ENCODE measurements at regions not wholly inside any gene's neighbourhood (a gene's known extent, or its start where the extent isn't known, plus 50 kb on each side); places are given as distances from the start of the nearest gene placed in this dataset.
"Not testable (repeated sequence)": the region's sequence is repeated elsewhere in the genome, so short reads cannot be mapped to it uniquely, and the experiment has no call there.

DNA sequence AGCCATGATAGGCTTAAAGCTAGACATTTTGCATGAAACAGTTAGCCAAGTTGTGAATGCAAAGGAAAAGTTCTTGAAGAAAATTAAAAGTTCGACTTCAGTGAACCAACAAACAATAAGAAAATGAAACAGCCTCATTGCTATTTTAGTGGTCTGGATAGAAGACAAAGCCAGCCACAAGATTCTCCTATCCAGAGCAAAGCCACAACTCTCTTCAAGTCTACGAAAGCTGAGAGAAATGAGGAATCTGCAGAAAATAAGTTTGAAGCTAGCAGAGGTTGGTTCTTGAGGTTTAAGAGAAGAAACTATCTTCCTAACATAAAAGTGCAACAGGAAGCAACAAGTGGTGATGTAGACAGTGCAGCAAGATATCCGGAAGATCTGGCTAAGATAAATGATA is 271.4 kb upstream of the GRM3 start:
- no peak for DNase-seq (ENCODE audit: low spot score)

DNA sequence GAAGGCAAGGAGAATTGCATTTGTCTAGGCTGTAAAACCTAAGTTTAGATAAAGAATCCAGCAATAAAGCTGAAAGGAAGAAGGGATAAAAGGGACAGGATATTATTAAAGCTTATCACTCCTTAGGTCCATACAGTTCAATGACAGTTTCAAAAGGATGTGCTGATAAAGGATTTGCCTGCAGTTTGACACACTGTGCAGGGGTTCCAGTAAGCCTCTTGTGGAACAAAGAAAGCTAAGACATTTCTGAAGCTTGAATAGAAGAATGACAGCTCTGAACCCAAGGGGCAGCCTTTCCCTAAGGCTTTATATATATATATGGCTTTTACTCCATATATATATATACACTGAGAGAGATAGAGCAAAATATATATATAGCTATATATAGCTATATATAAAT is 276.8 kb upstream of the GRM3 start:
- DNase-seq (ENCODE audit: low spot score): no peak

DNA sequence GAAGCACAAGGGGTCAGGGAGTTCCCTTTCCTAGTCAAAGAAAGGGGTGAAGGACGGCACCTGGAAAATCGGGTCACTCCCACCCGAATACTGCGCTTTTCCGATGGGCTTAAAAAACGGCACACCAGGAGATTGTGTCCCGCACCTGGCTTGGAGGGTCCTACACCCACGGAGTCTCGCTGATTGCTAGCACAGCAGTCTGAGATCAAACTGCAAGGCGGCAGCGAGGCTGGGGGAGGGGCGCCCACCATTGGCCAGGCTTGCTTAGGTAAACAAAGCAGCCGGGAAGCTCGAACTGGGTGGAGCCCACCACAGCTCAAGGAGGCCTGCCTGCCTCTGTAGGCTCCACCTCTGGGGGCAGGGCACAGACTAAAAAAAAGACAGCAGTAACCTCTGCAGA is 303.3 kb upstream of the GRM3 start:
- not testable (repeated sequence) for DNase-seq (ENCODE audit: low spot score)

DNA sequence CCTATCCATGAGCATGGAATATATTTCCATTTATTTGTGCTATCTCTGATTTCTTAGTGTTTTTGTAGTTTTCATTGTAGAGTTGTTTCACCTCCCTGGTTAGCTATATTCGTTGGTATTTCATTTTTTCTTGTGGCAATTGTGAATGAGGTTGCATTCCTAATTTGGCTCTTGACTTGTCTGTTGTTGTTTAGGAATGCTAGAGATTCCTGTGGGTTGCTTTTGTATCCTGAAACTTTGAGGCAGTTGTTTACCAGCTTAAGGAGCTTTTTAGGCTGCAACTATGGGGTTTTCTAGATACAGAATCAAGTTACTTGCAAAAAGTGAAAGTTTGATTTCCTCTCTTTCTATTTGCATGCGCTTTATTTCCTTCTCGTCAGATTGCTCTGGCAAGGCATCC is 304.7 kb upstream of the GRM3 start:
- DNase-seq (ENCODE audit: low spot score): no peak

DNA sequence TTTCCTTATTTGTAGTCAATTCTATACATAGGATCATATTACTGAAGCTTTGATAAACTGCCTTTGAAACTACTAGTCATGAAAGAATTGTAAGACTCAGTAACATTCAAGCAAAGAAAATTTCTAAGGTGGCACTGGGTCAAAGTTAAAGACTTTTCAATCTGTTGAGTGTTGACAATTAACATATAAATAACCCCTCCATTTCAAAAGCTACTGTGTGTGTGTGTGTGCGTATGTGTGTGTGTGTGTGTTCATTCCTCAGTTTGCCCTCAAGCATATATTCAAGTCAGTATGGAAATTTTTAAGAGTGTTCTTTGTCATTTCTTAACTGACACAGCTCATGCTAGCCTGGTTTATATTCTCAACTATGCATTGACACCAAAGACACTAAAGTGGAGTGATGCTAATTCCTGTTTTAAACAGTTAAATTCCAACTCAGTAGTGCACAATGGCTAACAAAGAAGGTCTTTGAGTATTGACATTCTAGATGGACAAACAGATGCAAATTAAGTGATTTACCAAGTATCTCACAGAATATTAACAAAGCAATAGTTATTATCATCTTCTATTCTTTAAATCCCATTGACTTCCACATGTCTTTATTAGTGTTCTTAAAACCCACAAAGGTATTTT is 314.8 kb upstream of the GRM3 start:
- DNase-seq (ENCODE audit: low spot score): no peak

DNA sequence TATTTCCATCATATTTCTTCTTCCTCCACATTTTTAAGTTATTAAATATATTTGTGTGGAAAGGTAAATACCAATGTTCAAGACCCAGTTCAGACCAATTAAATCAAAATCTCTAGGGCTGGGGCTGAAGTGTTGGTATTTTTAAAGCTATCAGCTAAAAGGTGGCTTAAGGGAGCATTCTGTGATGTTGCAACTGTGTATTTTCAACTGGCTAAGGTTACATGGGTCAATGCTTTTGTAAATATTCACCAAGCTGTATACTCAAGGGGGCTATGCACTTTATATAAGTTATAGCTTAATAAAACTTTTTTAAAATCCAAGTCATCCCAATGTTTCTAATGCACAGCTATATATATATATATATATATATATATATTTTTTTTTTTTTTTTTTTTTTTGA is 316.9 kb upstream of the GRM3 start:
- DNase-seq (ENCODE audit: low spot score): no peak

DNA sequence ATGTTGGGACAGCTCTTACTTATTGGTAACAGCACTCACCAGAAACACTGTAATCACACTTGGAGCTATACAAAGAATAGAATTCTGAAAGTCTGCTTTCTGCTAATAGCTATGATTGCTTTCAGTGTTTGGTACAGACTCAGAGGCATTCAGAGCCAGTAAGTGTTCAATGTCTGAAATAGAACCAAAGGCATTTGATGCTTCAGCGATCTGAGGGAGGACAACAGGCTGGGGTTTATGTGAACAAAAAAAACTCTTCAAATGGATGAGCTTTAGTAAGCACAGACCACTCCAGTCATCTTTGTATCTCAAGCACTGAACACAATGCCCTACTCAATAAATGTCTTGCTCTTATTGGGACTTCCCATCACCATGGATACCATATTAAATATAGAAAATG is 322.8 kb upstream of the GRM3 start:
- no peak for DNase-seq (ENCODE audit: low spot score)

DNA sequence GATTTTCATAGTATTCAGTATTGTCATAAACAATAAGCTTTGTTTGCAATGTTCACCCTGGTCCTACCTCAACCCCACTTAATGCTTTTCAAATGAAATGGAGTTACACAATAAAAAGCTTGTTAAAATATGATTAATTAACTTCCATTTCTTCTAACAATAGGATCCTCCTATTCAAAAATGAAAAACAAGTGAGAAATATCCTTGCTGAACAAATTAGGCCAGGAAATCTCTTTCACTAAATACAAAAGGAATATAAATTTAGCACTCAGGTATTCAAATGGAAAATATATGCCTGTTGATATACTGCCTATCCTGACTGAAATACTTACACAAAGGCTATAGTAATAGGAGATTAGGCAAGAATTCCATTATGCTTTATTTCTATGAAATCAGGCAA is 323.4 kb upstream of the GRM3 start:
- no peak for DNase-seq (ENCODE audit: low spot score)

DNA sequence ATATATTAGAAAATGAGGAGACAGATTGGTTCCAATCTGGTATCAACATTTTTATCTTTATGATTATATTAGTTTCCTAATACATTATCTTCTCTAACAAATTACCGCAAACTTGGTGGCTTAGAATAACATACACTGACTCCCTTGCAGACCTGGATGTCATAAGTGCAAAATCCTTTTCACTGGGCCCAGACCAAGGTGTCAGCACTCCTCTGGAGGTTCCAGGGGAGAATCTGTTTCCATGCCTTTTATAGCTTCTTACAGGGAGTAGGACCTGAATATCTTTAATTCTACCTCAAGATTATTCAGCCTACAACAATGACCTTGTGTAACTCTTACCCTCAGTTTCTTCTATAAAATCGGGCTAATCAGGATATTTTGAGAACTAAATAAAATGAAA is 329.9 kb upstream of the GRM3 start:
- DNase-seq (ENCODE audit: low spot score): no peak

DNA sequence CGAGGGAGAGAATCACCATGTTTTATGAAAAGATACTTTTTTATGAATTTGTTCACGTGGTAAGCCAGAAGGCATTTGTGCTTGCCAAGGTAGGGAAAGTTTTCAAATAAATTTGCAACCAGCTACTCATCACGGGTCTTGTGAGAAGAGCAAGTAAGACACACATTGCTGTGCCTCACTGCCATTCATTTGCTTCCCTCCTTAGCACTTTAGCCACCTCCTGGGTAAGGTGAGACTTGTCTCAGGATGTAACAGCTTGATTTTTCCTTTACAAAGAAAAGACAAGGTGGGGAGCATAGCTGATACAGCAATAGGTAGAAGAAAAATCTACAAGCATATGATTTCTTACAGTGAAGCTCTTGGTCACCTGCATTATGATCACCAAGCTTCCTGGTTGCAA is 342.4 kb upstream of the GRM3 start:
- no peak for DNase-seq (ENCODE audit: low spot score)

DNA sequence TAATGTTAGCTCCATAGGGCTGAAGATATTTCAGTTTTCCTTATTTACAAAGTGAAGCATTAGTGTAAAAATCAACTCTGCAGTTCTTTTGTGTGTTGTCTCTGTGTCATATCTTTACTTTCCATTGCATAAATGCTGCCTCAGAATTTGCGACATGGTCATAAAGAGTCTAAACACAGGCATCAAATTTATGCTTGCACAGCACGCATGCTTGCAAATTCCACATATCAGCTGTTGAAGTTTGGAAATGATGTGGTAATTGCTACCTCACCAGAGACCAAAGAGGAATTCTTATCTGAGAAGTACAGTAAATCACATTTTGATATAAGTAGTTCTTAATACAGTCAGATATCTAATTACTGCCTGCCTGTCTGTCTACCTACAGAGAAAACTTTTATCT is 348.2 kb upstream of the GRM3 start:
- no peak for DNase-seq (ENCODE audit: low spot score)

DNA sequence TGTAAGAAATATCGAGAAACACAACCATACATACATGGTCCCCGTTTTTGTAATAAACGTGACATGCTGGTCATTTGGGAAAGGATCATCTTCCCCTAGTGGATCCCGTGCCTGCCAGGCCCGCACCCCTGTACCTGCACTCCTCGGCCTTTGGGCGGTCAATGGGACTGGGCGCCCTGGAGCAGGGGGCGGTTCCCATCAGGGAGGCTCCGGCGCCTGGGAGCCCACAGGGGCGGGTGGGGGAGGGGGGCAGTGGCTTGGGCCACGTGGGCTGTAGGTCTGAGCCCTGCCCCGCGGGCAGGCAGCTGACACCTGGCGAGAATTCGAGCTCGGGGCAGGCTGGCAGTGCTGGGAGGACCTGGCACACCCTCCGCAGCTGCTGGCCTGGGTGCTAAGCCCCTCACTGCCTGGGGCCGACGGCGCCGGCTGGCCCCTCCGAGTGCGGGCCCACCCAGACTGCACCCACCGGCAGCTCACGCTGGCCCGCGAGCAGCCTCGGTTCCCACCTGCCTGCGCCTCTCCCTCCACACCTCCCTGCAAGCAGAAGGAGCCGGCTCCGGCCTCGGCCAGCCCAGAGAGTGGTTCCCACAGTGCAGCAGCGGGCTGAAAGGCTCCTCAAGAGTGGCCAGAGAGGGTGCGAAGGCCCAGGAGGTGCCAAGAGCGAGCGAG is 361.6 kb upstream of the GRM3 start:
- no peak for DNase-seq (ENCODE audit: low spot score)

DNA sequence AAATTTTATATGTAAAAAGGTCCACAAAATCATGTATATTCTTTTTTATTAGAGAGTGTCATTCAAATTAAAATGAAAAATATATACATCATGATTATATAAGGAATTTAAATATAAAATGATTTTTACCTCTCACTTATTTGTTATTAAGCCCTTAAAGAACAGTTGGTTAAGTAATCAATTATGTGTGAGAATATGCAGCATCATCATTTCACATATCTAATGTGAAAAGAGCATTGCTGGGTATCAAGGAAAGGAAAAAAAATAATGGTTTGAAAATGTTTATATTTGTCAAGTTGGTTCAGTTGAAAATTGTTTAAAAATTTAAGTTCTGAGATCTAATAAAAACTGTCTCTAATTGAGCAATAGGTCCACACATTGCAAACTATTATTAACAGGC is 363.6 kb upstream of the GRM3 start:
- no peak for DNase-seq (ENCODE audit: low spot score)

DNA sequence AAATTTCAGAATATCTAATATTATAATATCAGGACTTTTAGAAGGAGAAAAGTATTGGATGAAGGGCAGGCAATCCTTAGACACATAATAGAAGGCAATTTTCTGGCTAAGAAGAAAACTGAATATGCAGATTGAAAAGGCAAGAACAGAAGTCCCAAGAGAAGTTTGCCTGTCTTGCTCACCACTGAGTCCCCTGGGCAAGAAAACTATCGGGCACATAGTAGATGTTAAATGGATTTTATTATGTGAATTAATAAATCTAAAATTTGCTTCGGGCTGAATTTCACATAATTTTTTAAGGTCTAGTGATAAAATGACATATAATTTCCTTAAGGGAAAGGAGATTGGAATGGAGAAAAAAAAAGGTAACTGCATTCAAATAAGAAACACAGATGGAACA is 380.9 kb upstream of the GRM3 start:
- DNase-seq (ENCODE audit: low spot score): no peak

DNA sequence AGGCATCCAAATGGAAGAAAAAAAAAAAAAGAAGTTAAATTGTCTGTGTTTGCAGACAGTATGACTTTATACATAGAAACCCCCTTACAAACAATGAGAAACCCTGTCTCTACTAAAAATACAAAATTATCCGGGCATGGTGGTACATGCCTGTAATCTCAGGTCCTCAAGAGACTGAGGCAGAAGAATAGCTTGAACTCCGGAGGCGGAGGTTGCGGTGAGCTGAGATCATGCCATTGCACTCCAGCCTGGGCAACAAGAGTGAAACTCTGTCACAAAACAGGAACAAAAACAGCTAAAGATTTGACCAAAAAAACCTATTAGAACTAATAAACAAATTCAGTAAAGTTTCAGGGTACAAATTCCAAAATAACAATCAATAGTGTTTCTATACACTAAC is 385.8 kb upstream of the GRM3 start:
- no peak for DNase-seq (ENCODE audit: low spot score)

DNA sequence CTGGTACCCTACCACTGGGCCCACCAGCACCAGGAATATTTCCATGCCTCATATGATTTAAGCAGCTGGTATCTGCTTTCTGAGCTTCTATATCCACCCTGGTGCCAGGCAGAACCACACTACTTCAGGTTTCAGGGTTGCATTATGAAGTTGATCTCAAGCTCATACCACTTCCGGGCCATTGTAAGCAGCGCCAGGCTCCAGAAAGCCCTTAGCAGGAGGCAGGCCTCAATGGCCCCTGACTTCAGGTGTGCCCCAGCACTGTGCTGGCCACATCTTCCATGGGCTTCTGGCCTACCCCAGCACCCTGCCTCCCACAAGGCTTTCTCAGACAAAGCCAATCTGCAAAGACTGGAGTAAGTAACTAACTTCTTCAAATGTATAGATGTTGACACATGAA is 391.3 kb upstream of the GRM3 start:
- DNase-seq (ENCODE audit: low spot score): no peak

DNA sequence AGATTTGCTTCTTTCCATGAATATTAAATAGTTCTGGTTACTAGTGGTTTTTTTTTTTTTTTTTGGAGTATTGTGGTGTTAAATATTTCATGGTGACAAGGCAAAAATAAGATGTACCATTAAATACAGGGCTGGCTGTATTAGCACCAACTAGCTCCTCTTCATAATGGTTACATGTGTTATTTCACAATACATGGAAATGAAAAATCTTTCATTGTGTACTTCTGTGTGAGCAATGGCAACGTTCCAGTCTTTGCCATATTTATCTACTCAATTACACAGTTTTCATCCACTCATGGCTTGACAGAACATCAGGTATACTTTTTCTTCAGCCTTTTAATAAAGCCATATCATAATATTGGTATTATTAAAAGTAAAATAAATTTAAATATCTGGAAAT is 394.7 kb upstream of the GRM3 start:
- no peak for DNase-seq (ENCODE audit: low spot score)

DNA sequence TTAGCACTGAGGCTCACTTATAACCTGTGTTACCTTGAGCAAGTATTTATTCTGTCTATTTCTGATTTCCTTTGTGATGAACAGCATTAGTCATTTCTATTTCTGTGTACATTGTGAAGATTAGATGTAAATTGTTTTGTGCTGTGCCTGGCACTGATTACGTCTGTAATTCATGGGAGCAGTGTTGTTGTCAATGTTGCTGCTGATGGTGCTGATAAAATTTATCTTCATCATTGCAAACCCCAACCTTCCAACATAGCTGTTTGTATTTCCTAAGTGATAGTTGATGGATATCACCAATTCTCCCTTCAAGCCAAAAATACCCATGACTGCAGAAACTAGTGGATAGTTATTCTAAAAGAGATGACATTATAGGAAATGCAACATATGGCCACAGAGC is 400.5 kb upstream of the GRM3 start:
- DNase-seq (ENCODE audit: low spot score): no peak

DNA sequence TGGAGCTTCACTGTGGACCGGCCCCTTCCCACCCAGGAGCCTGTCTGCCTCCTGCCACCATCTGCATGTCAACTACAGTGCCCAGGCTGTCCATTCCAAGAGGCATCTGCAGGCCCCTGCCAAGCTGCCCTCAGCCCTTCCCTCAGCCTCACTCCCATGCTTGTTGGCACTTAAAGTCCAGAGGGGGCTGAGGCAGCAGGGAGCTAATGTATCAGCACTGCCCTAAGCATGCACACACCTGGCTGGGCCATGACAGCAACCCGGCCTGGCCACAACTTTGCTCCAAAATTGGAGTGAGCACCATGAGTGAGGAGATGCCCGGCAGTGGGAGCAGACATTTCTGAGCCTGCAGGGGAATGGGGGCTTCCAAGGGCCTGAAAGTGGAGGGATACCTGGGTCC is 417.5 kb upstream of the GRM3 start:
- DNase-seq (ENCODE audit: low spot score): no peak

DNA sequence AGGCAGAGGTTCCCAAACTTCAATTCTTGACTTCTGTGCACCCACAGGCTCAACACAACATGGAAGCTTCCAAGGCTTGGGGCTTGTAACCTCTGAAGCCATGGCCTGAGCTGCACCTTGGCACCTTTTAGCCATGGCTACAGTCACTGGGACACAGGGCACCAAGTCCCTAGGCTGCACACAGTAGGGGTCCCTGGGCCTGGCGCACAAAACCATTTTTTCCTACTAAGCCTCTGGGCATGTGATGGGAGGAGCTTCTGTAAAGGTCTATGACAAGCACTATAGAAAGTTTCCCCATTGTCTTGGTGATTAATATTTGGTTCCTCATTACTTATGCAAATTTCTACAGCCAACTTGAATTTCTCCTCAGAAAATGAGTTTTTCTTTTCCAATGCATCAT is 420.9 kb upstream of the GRM3 start:
- no peak for DNase-seq (ENCODE audit: low spot score)

DNA sequence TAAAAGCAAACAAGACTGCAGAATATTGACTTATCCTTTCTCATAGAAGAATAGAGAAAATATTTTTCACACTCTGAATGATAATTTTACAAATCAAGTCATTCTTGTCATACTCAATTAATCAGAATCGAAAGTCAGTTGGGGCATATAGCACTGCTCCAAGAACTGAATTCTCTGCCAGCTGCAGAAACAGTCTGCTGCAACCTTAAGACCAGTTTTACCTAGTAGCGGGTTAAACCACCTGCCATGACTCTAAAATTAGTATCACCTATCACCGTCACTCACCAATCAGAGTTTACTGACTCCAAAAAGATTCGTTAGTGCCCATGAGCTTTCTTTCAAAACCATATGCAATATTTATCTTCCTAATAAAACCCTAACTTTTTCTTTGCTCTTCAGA is 429.0 kb upstream of the GRM3 start:
- DNase-seq (ENCODE audit: low spot score): no peak

DNA sequence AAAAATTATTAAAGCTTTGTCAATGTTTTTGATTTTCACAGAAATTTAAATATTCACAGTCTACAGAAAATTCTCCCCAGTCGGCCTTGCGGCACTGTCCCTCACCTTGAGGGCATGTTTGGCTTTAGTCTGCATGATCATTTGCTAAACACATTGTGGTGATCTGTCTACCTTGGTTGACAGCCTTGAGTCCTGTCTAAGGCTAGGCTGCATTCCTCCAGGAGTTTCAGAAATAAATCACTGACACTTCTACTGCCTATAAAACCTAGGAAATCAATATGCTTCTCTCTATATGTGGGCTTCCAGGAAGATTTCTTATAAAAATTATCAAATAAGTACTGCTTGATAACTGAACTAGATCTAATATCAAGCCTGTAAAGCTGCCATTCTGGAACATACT is 430.7 kb upstream of the GRM3 start:
- no peak for DNase-seq (ENCODE audit: low spot score)

DNA sequence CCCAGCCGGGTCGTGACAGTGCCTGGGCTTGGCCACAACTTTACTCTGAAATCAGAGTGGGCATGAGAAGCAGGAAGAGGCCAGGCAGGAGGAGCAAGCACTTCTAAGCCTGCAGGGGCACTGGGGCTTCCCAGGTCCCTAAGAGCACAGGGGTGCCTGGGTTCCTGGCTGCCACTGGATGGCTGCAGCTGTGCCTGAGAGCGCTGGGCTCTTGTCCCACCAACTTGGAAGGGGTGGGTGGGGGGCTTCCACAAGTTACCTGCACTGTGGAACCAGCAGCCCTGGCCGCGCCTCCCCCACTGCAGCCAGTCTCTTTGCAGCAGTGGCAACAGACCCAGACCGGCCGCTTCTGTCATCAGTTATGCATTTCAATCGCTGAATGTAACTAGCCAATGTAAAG is 434.7 kb upstream of the GRM3 start:
- no peak for DNase-seq (ENCODE audit: low spot score)

DNA sequence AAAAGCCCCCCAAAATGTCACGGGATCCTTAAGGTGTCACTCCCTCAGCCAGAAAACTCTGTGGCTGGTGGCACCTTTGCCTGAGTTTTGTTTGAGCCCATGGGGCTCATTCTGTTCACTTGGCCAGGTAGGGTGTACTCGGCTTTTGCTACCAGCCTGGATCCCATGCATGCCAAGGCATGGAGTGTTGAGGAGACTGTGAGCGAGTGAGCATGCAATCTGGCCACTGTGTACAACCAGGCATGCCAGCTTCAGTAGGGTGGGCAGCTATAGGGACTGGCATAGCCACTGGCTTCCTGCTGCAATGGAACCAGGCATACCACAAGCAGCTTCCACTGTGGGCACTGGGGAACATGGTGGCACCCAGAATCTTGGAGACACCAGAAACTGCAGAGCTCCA is 436.0 kb upstream of the GRM3 start:
- no peak for DNase-seq (ENCODE audit: low spot score)

DNA sequence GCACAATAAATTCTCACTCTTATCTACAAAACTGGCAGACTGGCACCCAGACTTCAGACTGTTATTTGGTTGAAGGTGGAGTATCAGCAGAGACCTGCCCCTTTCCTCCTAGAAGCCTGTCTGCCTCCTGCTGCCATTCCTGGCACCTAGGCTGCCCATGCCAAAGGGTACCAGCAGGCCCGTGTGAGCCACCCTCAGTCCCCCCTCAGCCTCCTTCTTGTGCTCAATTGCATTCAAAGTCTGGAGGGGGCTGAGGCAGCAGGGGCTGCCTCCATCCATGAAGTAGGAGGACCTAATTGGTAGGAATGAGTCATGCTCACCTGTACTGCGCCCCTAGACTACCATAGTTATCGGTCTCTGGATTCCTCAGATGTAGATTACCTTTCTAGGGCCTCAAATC is 440.9 kb upstream of the GRM3 start:
- no peak for DNase-seq (ENCODE audit: low spot score)
